ENCODE measurements at regions not wholly inside any gene's neighbourhood (a gene's known extent, or its start where the extent isn't known, plus 50 kb on each side); places are given as distances from the start of the nearest gene placed in this dataset.

DNA sequence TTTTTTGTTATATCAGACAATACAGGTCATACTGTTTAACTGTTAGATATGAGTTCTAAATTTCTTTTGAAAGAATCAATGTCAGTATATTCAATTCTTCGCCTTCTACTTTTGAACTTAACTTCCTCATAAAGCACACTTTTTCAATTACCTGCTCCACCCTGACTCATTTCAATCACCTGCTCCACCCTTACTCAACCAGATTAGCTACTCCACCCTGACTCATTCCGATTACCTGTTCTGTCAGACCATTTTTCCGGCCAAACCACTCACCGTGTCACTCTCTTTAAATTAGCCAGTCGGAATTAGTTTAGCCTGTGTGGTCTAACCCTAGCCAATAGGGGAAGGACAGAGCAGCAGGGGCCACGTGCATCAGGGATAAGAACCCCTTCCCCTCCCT lies 751.8 kb upstream of the POU3F4 start:
- no peak for TF ChIP-seq POLR2A (IDR thresholded peaks at IDR 0.05)
- TF ChIP-seq, protein P1, sequence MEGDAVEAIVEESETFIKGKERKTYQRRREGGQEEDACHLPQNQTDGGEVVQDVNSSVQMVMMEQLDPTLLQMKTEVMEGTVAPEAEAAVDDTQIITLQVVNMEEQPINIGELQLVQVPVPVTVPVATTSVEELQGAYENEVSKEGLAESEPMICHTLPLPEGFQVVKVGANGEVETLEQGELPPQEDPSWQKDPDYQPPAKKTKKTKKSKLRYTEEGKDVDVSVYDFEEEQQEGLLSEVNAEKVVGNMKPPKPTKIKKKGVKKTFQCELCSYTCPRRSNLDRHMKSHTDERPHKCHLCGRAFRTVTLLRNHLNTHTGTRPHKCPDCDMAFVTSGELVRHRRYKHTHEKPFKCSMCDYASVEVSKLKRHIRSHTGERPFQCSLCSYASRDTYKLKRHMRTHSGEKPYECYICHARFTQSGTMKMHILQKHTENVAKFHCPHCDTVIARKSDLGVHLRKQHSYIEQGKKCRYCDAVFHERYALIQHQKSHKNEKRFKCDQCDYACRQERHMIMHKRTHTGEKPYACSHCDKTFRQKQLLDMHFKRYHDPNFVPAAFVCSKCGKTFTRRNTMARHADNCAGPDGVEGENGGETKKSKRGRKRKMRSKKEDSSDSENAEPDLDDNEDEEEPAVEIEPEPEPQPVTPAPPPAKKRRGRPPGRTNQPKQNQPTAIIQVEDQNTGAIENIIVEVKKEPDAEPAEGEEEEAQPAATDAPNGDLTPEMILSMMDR (IDR thresholded peaks at IDR 0.05), result no peak
